Esophagus squamous epithelium (tissue), 4 donors: ENCODE measurements at regions not wholly inside any gene's neighbourhood (a gene's known extent, or its start where the extent isn't known, plus 50 kb on each side); places are given as distances from the start of the nearest gene placed in this dataset.

Experiments
- POLR2A ChIP-seq, 4 donors: fragments of 450-650 bp; IDR thresholded peaks; one replicate each; pipeline ENCODE4 v1.6.1; 2017; ENCODE audit warnings: antibody characterized with exemption in 4 of 4, mild to moderate bottlenecking in 4 of 4, moderate library complexity in 3 of 4
- TF ChIP-seq, protein P1 (sequence below), 6 experiments: fragments of 450-650 bp in 4 of 6; fragments of 200-600 bp in 2 of 6; sonication (generic) in 2 of 6; IDR thresholded peaks; one replicate each; pipeline ENCODE4 v1.5.1; 2016 to 2019; ENCODE audit warnings: antibody characterized with exemption in 6 of 6, mild to moderate bottlenecking in 4 of 6, moderate library complexity in 4 of 6

- TF ChIP-seq, protein P1, sequence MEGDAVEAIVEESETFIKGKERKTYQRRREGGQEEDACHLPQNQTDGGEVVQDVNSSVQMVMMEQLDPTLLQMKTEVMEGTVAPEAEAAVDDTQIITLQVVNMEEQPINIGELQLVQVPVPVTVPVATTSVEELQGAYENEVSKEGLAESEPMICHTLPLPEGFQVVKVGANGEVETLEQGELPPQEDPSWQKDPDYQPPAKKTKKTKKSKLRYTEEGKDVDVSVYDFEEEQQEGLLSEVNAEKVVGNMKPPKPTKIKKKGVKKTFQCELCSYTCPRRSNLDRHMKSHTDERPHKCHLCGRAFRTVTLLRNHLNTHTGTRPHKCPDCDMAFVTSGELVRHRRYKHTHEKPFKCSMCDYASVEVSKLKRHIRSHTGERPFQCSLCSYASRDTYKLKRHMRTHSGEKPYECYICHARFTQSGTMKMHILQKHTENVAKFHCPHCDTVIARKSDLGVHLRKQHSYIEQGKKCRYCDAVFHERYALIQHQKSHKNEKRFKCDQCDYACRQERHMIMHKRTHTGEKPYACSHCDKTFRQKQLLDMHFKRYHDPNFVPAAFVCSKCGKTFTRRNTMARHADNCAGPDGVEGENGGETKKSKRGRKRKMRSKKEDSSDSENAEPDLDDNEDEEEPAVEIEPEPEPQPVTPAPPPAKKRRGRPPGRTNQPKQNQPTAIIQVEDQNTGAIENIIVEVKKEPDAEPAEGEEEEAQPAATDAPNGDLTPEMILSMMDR (IDR thresholded peaks at IDR 0.05) = no peak
- no peak for TF ChIP-seq POLR2A (IDR thresholded peaks at IDR 0.05)
These were observed 73.1 kb downstream of the ACKR3 start for GRCh38 chr2:236642584-236643291.
